HG03108 (cell line): ENCODE measurements at regions not wholly inside any gene's neighbourhood (a gene's known extent, or its start where the extent isn't known, plus 50 kb on each side); places are given as distances from the start of the nearest gene placed in this dataset.

ENCODE experiments used
- ATAC-seq: cut with Tn5 transposase; IDR thresholded peaks from one replicate; pipeline ENCODE4 v1.9.1; 2021; ENCODE audit warnings: moderate library complexity; ENCODE audit not compliant: unreplicated experiment

- ATAC-seq, result no peak
Observed at GRCh38 chr1:88186911-88187310, 497.2 kb upstream of the PKN2 start.

- ATAC-seq, result no peak
Observed at GRCh38 chr1:88188038-88188437, 496.0 kb upstream of the PKN2 start.

- ATAC-seq, result no peak
Observed at GRCh38 chr1:88189525-88189924, 494.5 kb upstream of the PKN2 start.

- peak; percentile 86 for ATAC-seq
Observed at GRCh38 chr1:88191917-88192316, 492.2 kb upstream of the PKN2 start.

- no peak for ATAC-seq
Observed at GRCh38 chr1:88194542-88194941, 489.5 kb upstream of the PKN2 start.

GRCh38 chr1:88200545-88200944, 483.5 kb upstream of the PKN2 start:
- no peak for ATAC-seq

GRCh38 chr1:88204111-88204510, 480.0 kb upstream of the PKN2 start:
- no peak for ATAC-seq

GRCh38 chr1:88204612-88205167, 479.4 kb upstream of the PKN2 start:
- ATAC-seq, result no peak

GRCh38 chr1:88208389-88208788, 475.7 kb upstream of the PKN2 start:
- no peak for ATAC-seq

- ATAC-seq, result no peak
Observed at GRCh38 chr1:88210103-88210787, 473.8 kb upstream of the PKN2 start.

- no peak for ATAC-seq
Observed at GRCh38 chr1:88216441-88216840, 467.6 kb upstream of the PKN2 start.

GRCh38 chr1:88217386-88217785, 466.7 kb upstream of the PKN2 start:
- ATAC-seq, result no peak

- no peak for ATAC-seq
Observed at GRCh38 chr1:88219521-88219920, 464.6 kb upstream of the PKN2 start.

- no peak for ATAC-seq
Observed at GRCh38 chr1:88221411-88221810, 462.7 kb upstream of the PKN2 start.

GRCh38 chr1:88224906-88225305, 459.2 kb upstream of the PKN2 start:
- no peak for ATAC-seq

- no peak for ATAC-seq
Observed at GRCh38 chr1:88228114-88228513, 456.0 kb upstream of the PKN2 start.

GRCh38 chr1:88230126-88230525, 453.9 kb upstream of the PKN2 start:
- ATAC-seq, result no peak

- ATAC-seq, result no peak
Observed at GRCh38 chr1:88237058-88237457, 447.0 kb upstream of the PKN2 start.

- no peak for ATAC-seq
Observed at GRCh38 chr1:88239205-88239604, 444.9 kb upstream of the PKN2 start.

GRCh38 chr1:88247666-88248065, 436.4 kb upstream of the PKN2 start:
- no peak for ATAC-seq

GRCh38 chr1:88250915-88251314, 433.2 kb upstream of the PKN2 start:
- no peak for ATAC-seq

GRCh38 chr1:88252745-88253144, 431.3 kb upstream of the PKN2 start:
- ATAC-seq, result no peak

GRCh38 chr1:88265606-88266005, 418.5 kb upstream of the PKN2 start:
- no peak for ATAC-seq
